Sciatic nerve (tissue), 2 donors: ENCODE measurements at regions not wholly inside any gene's neighbourhood (a gene's known extent, or its start where the extent isn't known, plus 50 kb on each side); places are given as distances from the start of the nearest gene placed in this dataset.
"Not testable (repeated sequence)": the region's sequence is repeated elsewhere in the genome, so short reads cannot be mapped to it uniquely, and the experiment has no call there.

Experiments used
- ATAC-seq: fragments of 200-7000 bp; cut with Tn5 transposase; one replicate; pipeline ENCODE4 v1.9.1; 2020; ENCODE audit warnings: mild to moderate bottlenecking, moderate library complexity
- DNase-seq: peaks from one replicate; pipeline ENCODE4 v3.0.0-alpha.2; 2020; ENCODE audit warnings: low spot score
- intact Hi-C: fragments of 100-400 bp; cut with DNase I; formaldehyde crosslinking; loops from one replicate; pipeline ENCODE4 v1.14.2; 2022
- donor health status: DM: no; HTN: no; CAD: no.
- donor health status: DM: no; HTN: no; CAD: no.

GRCh38 chrX:110966839-110967238 is 129.2 kb upstream of the PAK3 start:
- ATAC-seq (peak; percentile 90), DNase-seq (no peak)
- intact Hi-C loops = no loop called here

DNA sequence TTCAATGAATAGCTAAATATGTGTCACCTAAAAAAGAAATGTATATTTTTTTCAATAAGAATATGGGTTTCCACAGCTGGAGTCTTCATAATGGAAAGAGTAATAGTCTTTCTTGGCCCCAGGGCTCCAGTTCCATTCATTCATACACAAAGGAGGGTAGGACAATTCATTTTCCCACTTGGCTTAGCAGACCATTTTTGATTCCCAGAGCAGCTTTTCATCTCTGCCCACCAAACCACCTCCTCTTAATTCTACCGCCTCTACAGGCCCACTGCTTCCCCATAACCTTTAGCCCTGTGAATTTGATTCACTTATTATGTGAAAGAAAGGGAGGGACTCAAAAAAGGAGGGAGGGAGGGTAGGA is 129.9 kb upstream of the PAK3 start:
- intact Hi-C loops = no loop called here
- ATAC-seq (no peak), DNase-seq (no peak)

GRCh38 chrX:110965409-110966090 is 130.4 kb upstream of the PAK3 start:
- DNase-seq (no peak), ATAC-seq (no peak)
- intact Hi-C loops = no loop called here

GRCh38 chrX:110964786-110965185 is 131.2 kb upstream of the PAK3 start:
- no peak for DNase-seq
- no peak for ATAC-seq
- intact Hi-C loops = no loop called here

DNA sequence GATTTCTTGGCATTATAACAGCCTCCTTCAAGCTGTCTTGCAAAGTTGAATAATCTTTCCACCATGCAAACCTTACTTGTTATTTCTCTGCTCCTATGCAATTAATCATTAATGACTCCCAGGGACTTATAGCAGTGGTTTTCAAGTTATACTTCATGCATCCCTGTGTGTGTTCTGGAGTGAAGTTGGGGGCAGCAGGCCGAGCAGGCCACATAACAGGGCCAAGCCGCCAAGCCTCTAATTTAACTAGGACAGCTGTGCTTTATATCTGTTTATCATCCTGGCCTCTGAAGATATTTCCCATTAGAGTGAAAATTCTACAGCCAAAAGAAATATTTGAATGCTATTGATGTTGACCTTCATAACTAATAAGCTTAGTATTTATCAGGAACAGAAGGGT is 133.5 kb upstream of the PAK3 start:
- DNase-seq (no peak), ATAC-seq (peak; percentile 30)
- intact Hi-C loops = no loop called here

GRCh38 chrX:110955706-110956105 is 140.3 kb upstream of the PAK3 start:
- ATAC-seq = peak; percentile 82
- intact Hi-C loops = no loop called here
- no peak for DNase-seq

- intact Hi-C loops = no loop called here
- DNase-seq (no peak), ATAC-seq (peak; percentile 62)
These were observed 141.4 kb upstream of the PAK3 start for GRCh38 chrX:110954428-110955100.

DNA sequence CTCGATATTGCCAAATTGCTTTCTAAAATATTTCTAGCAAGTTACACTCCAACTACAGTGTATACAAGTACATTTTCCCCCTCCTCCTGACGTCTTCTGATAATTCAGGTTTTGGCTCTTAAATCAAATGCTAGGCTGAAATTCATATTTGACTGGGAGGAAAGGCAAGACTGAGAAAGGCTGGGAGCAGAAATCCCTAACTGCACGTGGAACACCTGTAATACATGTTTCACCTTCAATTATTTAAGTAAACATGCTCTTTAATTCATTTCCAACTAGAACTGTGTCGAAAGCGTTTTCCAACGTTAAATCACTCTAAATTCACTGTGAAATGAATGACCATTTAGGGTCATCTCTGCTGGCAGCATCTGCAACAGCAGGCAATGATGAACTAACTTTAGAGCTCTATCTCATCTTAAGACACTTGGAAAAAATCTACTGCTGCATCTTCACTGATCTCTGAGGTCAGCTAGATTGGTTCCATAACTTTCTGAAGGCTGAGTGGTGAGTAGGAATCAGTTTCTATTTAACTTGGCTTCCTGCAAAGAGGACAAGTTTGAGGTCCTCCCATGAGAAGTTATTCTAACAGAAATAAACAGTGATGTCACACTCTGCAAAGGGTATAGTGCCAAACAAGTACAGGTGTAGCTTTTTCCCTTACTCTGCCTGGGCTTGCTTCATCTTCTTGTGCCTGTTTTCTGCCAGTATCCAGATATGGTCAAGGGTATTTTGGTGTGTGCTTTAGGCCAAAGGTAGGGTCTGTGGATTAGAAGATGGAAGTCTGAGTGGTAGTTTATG is 144.3 kb upstream of the PAK3 start:
- intact Hi-C loops = no loop called here
- ATAC-seq = peak; percentile 60
- no peak for DNase-seq

GRCh38 chrX:110944751-110945675 is 149.4 kb upstream of the CHRDL1 start:
- ATAC-seq = peak; percentile 66
- intact Hi-C loops = no loop called here

GRCh38 chrX:110944311-110944750 is 148.7 kb upstream of the CHRDL1 start:
- DNase-seq = peak; percentile 67
- peak; percentile 90 for ATAC-seq
- intact Hi-C loops = no loop called here

More at GRCh38 chrX:110944751-110945675, 149.4 kb upstream of the CHRDL1 start:
- DNase-seq = no peak

DNA sequence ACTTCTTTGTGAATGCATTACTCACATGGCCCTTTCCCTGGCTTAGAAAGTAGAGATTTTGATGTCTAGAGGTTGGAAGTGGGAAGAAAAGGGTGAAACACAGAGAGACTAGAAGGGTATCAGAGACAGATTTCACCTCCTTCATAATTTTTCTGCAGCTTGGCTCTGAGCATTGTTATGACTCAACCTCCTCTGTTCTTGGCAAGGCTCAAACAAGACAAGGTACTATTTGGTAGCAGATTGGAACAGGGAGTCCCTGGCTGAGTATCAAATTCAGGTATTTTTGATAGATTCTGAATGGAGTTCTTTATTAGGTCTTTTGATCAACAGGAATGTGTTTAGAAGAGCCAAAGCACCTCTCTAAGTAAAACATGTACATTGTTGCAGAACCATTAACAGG is 146.3 kb upstream of the CHRDL1 start:
- ATAC-seq (no peak), DNase-seq (no peak)
- intact Hi-C loops = no loop called here

GRCh38 chrX:110938977-110939732 is 143.5 kb upstream of the CHRDL1 start:
- intact Hi-C loops = no loop called here
- ATAC-seq (no peak), DNase-seq (no peak)

GRCh38 chrX:110924871-110925270 is 129.3 kb upstream of the CHRDL1 start:
- no peak for ATAC-seq
- no peak for DNase-seq
- intact Hi-C loops = no loop called here

DNA sequence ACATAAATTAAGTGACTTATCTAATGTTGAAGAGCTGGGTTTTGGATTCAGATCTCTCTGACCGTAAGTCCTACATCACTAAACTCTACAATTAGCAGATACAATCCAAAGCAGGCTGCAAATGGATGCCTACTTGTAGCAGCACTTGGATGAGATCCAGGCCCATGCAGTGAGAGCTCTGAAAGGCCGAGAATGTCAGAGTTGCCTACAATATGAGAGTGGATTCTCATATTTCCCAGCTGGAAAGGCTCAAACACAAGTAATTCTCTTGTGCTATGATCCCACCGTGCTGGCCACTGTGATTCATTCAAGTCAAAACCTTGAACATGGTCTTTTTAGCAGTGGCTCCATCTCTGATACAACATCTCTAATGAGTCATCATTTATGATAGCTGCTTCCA is 125.4 kb upstream of the CHRDL1 start:
- DNase-seq (no peak), ATAC-seq (no peak)
- intact Hi-C loops = no loop called here

DNA sequence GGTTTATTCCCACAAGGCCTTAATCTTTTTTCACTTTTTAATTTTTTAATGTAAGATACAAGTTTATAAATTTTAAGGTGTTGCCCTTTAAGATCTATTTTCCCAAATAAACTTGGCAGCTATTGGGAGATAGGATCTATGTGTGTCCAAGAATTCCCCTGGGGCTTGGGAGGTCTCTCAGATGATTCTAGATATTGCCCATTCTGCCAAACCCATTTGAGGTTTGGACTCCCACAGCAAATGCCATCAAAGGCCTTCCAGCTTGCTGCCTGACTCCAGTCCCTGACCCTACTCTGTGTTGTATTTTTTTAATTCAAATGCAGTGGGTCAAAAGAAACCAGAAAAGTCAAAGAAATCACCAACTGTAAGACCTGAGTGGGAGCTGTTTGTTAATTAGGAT is 120.0 kb upstream of the CHRDL1 start:
- no peak for DNase-seq
- intact Hi-C loops = no loop called here
- peak; percentile 53 for ATAC-seq

DNA sequence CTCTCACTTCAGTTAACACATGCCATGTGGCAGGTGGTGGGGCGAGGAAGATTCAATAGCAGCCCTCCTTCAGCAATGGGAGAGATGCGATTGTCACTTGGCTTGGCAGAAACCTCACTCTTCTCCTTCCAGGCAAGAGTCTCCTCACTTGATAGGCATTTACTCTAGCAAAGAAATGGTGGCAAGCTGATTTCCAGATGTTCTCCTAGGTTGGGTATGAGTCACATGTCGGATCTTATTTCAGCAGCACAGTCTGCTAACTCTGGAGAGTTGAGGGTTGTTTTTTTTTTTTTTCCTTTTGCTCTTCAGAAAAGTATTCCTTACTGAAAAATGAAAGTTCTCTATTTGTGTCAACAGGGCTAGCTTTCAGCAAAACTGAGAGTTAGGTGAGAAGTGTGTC is 119.5 kb upstream of the CHRDL1 start:
- intact Hi-C loops = no loop called here
- ATAC-seq (peak; percentile 95), DNase-seq (no peak)

GRCh38 chrX:110914281-110914680 is 118.7 kb upstream of the CHRDL1 start:
- DNase-seq (no peak), ATAC-seq (peak; percentile 23)
- intact Hi-C loops = no loop called here

- DNase-seq, intact Hi-C loops, ATAC-seq: not testable (repeated sequence)
These were observed 109.1 kb upstream of the CHRDL1 start for GRCh38 chrX:110904747-110905146.
